ENCODE measurements at regions not wholly inside any gene's neighbourhood (a gene's known extent, or its start where the extent isn't known, plus 50 kb on each side); places are given as distances from the start of the nearest gene placed in this dataset.

- Histone ChIP-seq H3K4me1 (ENCODE audit: insufficient read depth, low read length) (peaks cover 19% of the 10 kb centered on the region), H3K36me3 (ENCODE audit: insufficient read depth, low read length) (peaks cover 67% of the 10 kb centered on the region), H3K4me3 (ENCODE audit: low read length) (no peak overlapping the region), H3K27me3 (ENCODE audit: control insufficient read depth in 1 of 2, insufficient read depth in 2 of 2, low read length in 2 of 2) (no peaks in the 10 kb centered on the region), H3K27ac (ENCODE audit: low read depth in 1 of 2, low read length in 2 of 2) (no peak overlapping the region), H3K9me3 (ENCODE audit: control insufficient read depth in 1 of 2, insufficient read depth in 1 of 2, low read length in 2 of 2) (no peaks in the 10 kb centered on the region)
- Mint-ChIP-seq H3K36me3 (ENCODE audit: low read depth) (peaks cover 64% of the 10 kb centered on the region), H3K27me3 (no peaks in the 10 kb centered on the region), H3K4me3 (no peak overlapping the region), H3K27ac (peak overlapping the region; percentile 42), H3K9me3 (no peaks in the 10 kb centered on the region), H3K4me1 (ENCODE audit: low read depth) (peaks cover 11% of the 10 kb centered on the region)
- TF ChIP-seq, protein P1, sequence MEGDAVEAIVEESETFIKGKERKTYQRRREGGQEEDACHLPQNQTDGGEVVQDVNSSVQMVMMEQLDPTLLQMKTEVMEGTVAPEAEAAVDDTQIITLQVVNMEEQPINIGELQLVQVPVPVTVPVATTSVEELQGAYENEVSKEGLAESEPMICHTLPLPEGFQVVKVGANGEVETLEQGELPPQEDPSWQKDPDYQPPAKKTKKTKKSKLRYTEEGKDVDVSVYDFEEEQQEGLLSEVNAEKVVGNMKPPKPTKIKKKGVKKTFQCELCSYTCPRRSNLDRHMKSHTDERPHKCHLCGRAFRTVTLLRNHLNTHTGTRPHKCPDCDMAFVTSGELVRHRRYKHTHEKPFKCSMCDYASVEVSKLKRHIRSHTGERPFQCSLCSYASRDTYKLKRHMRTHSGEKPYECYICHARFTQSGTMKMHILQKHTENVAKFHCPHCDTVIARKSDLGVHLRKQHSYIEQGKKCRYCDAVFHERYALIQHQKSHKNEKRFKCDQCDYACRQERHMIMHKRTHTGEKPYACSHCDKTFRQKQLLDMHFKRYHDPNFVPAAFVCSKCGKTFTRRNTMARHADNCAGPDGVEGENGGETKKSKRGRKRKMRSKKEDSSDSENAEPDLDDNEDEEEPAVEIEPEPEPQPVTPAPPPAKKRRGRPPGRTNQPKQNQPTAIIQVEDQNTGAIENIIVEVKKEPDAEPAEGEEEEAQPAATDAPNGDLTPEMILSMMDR (IDR thresholded peaks at IDR 0.05): no peak
- CTCF ChIA-PET: no interaction called here
- intact Hi-C loops (cut with DNase I, micrococcal nuclease): no loop called here
- POLR2A ChIA-PET: interaction anchor here (0.6 to 1.5 kb wide), 2 partner anchors 35 to 459 kb away, joined by 3 to 6 read pairs; partner anchors contain the start of gene TNRC6C
- ATAC-seq (ENCODE audit: poor library complexity) (no peak), DNase-seq (peak in 1 of 14 experiments; percentile 24)
Observed at GRCh38 chr17:77498791-77499698, 358.3 kb downstream of the SEC14L1 start.

DNA sequence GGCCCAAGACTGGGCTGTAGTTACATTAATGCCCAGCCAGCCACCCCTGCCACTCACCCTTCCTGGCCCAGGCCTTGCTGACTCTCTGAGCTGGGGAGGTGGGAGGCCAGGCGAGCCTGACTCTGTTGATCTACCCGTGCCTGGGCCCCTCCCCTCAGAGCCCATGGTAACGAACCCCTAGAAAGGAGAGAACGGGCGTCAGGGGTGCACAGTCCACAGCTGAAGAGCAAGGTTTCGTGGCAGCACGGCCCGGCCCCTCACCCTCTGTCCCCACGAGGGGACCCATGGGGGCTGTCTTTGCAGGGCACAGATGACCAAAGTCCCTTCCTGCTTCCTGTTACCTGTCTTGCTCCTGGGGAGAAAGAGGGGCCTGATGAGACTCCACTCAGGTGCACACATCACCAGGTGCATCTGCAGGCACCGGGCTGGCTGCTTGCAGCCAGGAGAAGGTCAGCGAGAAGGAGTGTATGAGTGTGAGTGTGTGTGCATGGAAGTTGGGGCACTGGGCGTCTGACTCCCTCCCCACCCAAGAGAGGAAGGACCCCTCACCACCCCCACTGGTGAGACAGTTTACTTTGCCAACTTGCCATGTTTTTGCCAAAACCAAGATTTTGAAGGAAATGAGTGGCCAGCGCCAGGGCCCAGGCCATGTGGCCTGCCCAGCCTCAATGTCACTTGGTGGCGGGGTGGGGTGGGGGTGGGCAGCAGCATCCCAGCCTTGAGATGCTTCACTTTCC, 359.1 kb downstream of the SEC14L1 start:
- Histone ChIP-seq H3K4me3 (ENCODE audit: low read length) (no peak overlapping the region), H3K9me3 (ENCODE audit: control insufficient read depth in 1 of 2, insufficient read depth in 1 of 2, low read length in 2 of 2) (no peaks in the 10 kb centered on the region), H3K4me1 (ENCODE audit: insufficient read depth, low read length) (peaks cover 11% of the 10 kb centered on the region), H3K27me3 (ENCODE audit: control insufficient read depth in 1 of 2, insufficient read depth in 2 of 2, low read length in 2 of 2) (no peaks in the 10 kb centered on the region), H3K36me3 (ENCODE audit: insufficient read depth, low read length) (peaks cover 59% of the 10 kb centered on the region), H3K27ac (ENCODE audit: low read depth in 1 of 2, low read length in 2 of 2) (no peak overlapping the region)
- Mint-ChIP-seq H3K4me1 (ENCODE audit: low read depth) (peaks cover 9% of the 10 kb centered on the region), H3K9me3 (no peaks in the 10 kb centered on the region), H3K27me3 (no peaks in the 10 kb centered on the region), H3K4me3 (no peak overlapping the region), H3K36me3 (ENCODE audit: low read depth) (peaks cover 56% of the 10 kb centered on the region), H3K27ac (peak overlapping the region; percentile 42)
- intact Hi-C loops (cut with DNase I, micrococcal nuclease): no loop called here
- POLR2A ChIA-PET: interaction anchor here (1.5 kb wide), 1 partner anchor 458 kb away, joined by 6 read pairs; the partner anchor contains the start of gene TNRC6C
- TF ChIP-seq, protein P1 (IDR thresholded peaks at IDR 0.05): no peak
- CTCF ChIA-PET: no interaction called here
- no peak for DNase-seq
- ATAC-seq (ENCODE audit: poor library complexity): no peak

DNA sequence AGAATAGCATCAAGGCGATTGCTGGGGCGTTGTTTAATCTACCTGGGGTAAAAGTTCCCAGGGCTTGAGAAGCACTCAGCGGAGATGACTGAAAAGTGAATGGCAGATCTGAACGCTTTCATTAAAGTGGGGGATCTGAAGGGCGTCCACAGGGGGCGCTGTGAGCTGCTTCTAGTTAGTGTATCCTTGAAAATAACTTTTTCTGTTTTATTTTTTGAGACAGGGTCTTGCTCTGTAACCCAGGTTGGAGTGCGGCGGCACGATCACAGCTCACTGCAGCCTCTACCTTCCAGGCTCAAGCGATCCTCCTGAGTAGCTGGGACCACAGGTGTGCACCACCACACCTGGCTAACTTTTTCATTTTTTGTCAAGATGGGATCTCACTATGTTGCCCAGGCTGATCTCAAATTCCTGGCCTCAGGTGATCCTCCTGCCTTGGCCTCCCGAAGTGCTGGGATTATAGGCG, 360.4 kb downstream of the SEC14L1 start:
- H3K36me3 ChIP-seq (ENCODE audit: insufficient read depth, low read length): peaks cover 47% of the 10 kb centered on the region
- H3K27me3 ChIP-seq (ENCODE audit: control insufficient read depth in 1 of 2, insufficient read depth in 2 of 2, low read length in 2 of 2): no peaks in the 10 kb centered on the region
- CTCF ChIA-PET: interaction anchor here (0.6 to 1.8 kb wide), 2 partner anchors 71 to 395 kb away, joined by 4 to 6 read pairs; no protein-coding TSS in a partner anchor
- no peaks in the 10 kb centered on the region for H3K9me3 ChIP-seq (ENCODE audit: control insufficient read depth in 1 of 2, insufficient read depth in 1 of 2, low read length in 2 of 2)
- H3K9me3 Mint-ChIP-seq: no peaks in the 10 kb centered on the region
- H3K4me1 ChIP-seq (ENCODE audit: insufficient read depth, low read length): peaks cover 2% of the 10 kb centered on the region
- TF ChIP-seq, protein P1 (IDR thresholded peaks at IDR 0.05): peak; percentile 45
- peaks cover 4% of the 10 kb centered on the region for H3K4me1 Mint-ChIP-seq (ENCODE audit: low read depth)
- peak; percentile 43 for ATAC-seq (ENCODE audit: poor library complexity)
- H3K4me3 Mint-ChIP-seq: no peak overlapping the region
- H3K27me3 Mint-ChIP-seq: no peaks in the 10 kb centered on the region
- H3K27ac ChIP-seq (ENCODE audit: low read depth in 1 of 2, low read length in 2 of 2): no peak overlapping the region
- intact Hi-C loops (cut with DNase I, micrococcal nuclease): no loop called here
- H3K27ac Mint-ChIP-seq: peak overlapping the region; percentile 24
- peak in 8 of 14 experiments; percentile 20 to 63 (median 30) for DNase-seq
- H3K36me3 Mint-ChIP-seq (ENCODE audit: low read depth): peaks cover 50% of the 10 kb centered on the region
- no peak overlapping the region for H3K4me3 ChIP-seq (ENCODE audit: low read length)
- POLR2A ChIA-PET: interaction anchor here (1.0 to 1.4 kb wide), 2 partner anchors 56 to 60 kb away, joined by 4 read pairs; no protein-coding TSS in a partner anchor
